HG02870 (cell line): ENCODE measurements at regions not wholly inside any gene's neighbourhood (a gene's known extent, or its start where the extent isn't known, plus 50 kb on each side); places are given as distances from the start of the nearest gene placed in this dataset.
"Not testable (repeated sequence)": the region's sequence is repeated elsewhere in the genome, so short reads cannot be mapped to it uniquely, and the experiment has no call there.

Experiments used
- ATAC-seq: cut with Tn5 transposase; IDR thresholded peaks from one replicate; pipeline ENCODE4 v1.9.1; 2021; ENCODE audit warnings: mild to moderate bottlenecking, moderate library complexity; ENCODE audit not compliant: unreplicated experiment

DNA sequence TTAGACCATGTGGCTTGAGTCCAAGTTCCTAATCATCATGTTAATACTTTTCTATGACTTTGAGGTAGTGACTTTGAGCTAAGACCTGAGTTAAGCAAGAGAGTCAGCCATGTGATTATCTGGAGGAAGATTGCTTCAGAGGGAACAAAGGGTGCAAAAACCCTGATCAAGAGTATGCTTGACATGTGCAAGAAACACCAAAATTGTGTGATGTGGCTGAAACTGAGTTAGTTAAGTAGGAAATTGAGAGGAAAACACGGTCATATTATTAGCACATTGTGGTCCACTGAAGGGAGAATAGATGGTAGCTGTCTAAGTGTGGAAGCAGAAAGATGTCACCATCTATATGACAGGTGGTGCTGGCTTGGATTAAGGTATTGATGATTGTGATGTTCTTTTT is 130.4 kb upstream of the MON1B start:
- no peak for ATAC-seq

DNA sequence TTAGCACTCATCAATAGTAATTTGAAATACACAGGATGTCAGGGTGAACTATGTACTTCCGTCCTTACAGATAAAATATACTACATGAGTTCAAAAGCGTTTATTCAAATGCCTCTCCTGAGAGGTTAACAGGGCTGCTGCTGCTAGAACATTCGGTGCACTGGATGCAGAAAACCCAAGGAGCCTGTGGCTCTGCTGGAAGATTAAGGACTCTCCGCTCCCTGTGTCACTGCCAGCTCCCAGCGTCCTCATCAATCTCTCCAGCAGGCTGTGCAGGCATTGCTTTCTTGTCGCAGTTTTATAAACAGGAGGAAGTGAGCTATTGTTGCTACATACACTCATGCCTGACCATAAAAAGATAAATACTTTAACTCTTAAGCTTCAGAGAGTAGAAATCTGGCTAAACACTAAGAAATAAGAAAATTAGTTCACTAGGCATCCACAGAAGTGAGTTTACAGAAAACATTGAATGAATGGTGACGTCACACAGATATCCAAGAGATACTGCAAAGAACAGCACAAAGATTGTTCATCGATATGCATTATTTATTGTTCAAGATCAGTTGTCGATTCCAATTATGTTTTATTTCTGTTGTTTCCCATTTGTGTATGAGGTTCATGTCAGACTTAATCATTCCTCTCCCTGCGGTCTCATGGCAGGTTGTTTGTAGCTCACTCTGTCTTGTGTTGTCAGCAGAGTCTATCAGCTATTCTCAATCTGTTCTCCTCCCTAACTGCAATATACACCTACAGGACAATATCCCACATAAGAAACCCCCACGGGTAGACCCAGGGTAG is 127.9 kb upstream of the MON1B start:
- ATAC-seq = no peak

DNA sequence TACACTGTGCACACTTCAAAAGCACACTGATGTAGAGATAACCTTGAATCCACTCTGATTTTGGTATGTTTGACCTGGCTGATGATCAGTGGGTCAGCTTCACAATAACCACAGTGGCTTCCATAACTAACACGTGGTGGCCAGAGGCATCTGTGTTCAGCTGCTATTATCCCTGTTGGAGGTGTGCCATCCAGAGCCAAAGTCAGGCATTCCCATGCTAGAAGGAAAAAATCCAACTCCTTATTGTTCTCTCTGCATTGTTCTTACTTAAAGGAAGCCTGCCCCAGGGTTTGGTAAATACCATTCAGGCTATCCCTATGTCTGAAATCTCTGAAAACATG is 127.3 kb upstream of the MON1B start:
- no peak for ATAC-seq

DNA sequence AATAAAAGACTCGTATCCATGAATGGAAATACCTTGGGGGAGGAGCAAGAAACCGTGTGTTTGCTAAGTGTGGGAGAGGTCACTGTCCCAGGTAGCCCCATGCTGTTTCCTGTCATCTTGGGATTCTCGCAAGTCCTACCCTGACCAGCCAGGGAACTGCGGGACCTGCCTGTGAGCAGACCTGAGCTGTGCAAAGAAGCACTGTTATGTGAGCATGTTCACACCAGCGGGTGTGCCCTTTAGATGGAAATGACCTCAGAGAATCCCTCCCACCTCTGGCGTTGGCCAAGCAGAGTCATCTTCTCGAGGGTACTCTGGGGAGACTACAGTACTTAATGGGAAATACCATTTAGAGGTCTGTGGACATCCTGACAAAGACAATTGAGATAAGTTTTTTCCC is 127.0 kb upstream of the MON1B start:
- no peak for ATAC-seq

DNA sequence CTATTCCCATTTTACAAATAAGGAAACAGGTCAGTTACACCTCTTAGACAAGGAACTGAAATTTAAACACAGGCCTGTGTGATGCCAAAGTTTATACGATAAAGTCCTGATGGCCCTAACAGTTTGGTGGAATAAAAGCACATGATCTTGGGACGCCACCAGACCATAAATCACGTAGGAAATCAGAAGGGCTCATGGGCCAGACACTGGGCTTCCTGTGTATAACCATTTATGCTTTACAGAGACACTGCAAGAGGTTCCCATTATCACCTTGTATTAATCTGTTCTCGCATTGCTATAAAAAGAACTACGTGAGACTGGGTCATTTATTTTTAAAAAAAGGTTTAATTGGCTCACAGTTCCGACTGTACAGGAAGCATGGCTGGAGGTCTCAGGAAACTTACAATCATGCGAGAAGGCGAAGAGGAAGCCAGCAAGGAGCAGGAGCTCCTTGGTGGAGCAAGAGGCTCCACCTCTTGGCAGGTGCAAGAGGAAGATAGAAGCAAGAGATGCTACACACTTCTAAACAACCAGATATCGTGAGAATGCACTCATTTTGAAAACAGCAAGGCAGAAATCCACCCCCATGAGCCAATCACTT is 124.0 kb upstream of the MON1B start:
- ATAC-seq = no peak

DNA sequence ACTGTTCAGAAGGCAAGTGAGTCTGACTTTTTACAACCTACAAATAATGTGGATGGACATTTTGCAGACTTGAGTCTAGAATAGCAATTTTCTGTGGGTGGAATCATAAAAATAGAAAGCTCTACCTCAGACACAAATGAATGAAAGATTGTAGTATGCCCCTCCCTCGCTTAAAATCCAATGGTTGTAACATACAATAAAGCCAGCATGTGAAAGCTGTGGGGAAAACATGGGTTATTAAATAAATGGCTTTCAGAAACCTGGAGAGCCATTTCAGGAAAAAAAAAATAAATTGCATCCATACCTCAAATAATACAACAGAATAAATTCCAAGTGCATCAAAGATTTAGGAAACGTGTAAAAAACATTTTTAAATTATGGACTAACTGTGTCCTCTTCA is 123.1 kb upstream of the MON1B start:
- no peak for ATAC-seq

DNA sequence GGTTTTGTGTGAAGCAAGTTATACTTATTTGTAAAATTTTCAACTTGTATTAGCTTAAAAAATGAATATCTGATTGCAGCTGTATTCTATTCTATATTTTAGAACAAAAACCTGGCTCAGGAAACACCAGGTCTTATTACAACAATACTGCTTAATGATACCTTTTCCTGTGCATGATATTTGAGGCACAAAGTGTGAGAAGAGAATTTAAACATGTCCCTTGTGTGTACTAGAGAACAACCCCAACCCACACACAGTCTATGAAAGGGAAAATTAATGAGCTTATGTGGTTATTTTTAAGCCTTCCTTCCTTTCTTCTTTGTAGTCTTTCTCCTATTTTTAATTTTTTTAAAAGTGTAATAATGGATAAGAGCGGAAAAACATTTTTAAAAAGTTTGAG is 122.6 kb upstream of the MON1B start:
- no peak for ATAC-seq

GRCh38 chr16:77069929-77070328 is 121.1 kb upstream of the MON1B start:
- no peak for ATAC-seq

- ATAC-seq = no peak
These were observed 120.3 kb upstream of the MON1B start for GRCh38 chr16:77070683-77071082.

- ATAC-seq = no peak
These were observed 114.2 kb upstream of the MON1B start for GRCh38 chr16:77076839-77077238.

DNA sequence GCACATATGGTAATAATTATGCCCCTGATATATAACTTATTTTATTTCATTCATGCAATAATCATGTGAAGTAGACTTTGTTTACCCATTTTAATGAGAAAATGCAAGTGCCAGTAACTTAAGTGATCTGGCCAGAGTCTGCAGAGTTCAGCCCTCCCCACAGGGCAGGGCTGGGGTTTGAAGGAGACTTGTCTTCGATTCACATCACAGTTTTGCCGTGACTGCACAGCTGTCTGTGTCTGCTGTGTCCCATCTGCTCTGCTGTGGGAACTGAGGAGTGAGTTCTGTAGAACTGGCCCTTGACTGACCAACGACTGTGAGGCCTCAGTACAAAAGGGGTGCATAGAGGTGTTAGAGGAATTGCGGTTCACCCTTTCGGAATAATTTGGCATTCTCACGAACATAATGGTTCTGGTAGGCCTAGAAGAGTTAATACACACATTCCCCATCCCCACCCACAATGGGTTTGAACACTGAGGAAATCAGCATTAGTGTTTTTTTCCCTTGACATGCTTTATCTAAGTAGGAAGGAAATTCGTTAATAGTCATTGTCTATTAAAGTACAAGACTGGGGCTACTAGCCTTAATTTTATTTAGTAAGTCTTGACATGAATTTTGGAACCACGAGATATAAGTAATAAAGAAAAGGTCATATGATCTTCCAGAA is 113.6 kb upstream of the MON1B start:
- ATAC-seq = no peak

GRCh38 chr16:77085981-77086380 is 105.0 kb upstream of the MON1B start:
- no peak for ATAC-seq

GRCh38 chr16:77090062-77090461 is 100.9 kb upstream of the MON1B start:
- ATAC-seq = no peak

DNA sequence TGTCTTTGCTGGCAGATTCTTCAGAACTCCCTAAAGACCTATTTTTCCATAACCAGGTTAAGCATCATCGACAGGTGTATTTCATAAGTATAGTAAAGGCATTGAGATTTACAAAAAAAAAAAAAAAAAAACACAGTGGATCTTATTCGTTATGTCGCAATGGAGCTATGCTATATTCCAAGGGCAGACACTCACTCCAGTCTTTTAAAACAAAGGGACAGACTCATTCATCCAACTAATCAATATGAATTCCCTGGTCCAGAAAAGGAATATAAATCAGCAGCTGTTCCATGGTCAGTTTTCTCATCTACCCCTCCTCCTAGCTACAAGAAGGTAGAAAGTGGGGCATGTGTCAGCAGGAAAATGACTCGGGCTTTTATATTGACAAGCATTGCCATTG is 97.7 kb upstream of the MON1B start:
- no peak for ATAC-seq

DNA sequence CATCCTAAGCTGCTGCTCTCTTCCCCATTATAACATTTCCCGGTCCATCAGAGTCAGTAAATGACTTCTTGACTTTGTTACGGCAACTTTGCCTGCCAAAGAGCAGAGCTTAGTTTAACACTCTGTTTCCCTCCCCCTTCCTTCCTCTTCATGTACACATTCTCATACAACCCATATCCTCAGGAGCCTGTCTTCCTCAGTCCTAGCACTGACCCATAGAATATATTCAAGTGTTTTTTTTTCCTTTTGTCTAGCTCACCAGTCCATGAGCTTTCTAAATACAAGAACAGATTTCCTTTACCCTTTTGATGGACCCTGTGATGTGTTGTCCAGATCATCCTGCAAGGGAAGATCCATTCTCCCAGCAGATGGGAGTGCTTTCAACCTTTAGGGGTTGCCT is 97.0 kb upstream of the MON1B start:
- no peak for ATAC-seq

DNA sequence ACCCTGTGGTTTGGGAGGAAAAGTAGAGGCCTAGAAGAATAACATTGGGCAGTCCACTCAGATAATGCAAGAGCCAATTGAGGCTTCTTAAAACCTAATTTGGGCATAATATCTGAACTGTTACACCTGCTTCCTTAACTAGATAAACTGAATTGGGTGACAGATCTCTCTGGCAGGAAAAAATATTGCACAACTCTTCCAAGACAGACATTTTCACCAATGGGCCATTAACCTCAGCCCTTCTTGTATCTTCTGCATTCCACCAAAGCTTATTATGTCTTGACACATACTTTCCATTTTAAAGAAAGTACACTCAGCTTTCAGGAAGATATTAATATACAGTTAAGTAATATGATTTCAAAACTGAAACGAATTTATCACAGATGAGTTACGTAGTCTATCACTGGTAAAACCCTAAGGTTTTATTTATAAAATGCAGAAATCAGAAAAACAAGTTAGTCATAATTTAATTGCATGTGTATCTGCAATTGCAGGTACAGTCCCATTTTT is 79.9 kb upstream of the MON1B start:
- ATAC-seq = no peak

- ATAC-seq = no peak
These were observed 78.2 kb upstream of the MON1B start for GRCh38 chr16:77112746-77113145.

- ATAC-seq = no peak
These were observed 77.2 kb upstream of the MON1B start for GRCh38 chr16:77113835-77114234.

DNA sequence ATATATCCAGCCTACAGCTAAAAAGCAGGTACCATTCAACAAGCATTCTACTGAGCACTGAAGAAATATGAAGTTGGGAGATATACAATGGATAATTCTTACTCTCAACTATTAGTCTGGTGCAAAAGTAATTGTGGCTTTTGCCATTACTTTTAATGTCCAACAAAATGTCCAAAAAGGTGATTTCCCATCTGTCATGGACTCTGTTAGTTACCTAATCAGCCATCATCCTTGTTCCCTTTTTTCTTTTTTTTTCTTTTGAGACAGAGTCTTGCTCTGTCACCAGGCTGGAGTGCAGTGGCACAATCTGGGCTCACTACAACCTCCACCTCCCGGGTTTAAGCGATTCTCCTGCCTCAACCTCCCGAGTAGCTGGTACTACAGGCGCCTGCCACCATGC is 76.6 kb upstream of the MON1B start:
- not testable (repeated sequence) for ATAC-seq

GRCh38 chr16:77116856-77117255 is 74.1 kb upstream of the MON1B start:
- ATAC-seq = no peak

DNA sequence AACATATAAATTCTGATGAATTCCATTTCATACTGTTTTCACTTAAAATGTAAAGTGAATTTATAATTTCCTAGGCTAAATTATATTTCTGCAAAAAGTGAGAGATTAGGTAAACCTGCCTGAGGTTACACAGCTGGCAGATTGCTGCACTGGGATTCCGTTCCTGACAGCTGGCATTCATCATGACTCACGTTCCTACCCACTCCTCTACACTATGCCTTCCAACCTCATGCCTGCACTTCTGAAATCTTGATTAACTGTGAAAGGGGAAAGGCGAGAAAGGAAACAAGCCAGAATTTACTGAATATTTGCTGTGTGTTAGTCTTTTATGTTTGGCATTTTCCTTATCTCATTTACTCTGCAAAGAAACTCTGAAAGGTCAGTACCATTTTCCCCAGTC is 73.3 kb upstream of the MON1B start:
- ATAC-seq = no peak

- ATAC-seq = no peak
These were observed 59.6 kb upstream of the MON1B start for GRCh38 chr16:77131398-77131797.
